ENCODE measurements at regions not wholly inside any gene's neighbourhood (a gene's known extent, or its start where the extent isn't known, plus 50 kb on each side); places are given as distances from the start of the nearest gene placed in this dataset.
"Not testable (repeated sequence)": the region's sequence is repeated elsewhere in the genome, so short reads cannot be mapped to it uniquely, and the experiment has no call there.

GRCh38 chr7:102721-103120 lies 89.7 kb upstream of the FAM20C start:
- no peak for DNase-seq

DNA sequence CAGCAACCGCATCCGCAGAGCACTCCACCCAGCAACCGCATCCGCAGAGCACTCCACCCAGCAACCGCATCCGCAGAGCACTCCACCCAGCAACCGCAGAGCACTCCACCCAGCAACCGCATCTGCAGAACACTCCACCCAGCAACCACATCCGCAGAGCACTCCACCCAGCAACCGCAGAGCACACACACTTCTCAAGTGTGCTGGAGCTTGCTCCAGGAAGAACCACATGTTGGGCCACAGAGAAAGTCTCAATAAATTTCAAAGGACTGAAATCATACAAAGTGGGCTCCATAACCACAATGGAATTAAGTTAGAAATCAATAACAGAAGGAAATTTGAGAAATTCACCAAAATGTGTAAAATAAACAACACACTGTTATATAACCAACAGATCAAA lies 88.4 kb upstream of the FAM20C start:
- not testable (repeated sequence) for DNase-seq

DNA sequence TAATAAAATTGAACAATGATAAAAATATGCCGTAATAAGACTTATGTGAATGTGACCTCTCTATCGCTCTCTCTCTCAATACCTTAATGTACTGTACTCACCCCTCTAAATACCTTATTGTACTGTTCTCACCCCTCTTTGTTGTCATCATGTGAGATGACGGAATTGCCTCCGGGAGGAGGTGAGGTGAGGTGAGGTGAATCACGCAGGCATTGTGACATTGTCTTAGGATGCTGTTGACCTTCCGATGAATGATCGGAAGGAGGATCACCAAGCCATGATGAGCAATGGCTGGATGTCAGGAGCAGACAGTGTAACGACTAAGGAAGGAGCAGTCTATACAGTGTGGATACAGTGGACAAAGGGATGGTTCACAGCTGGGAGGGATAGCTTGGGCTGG lies 87.4 kb upstream of the FAM20C start:
- DNase-seq: no peak

- no peak for DNase-seq
Measured at GRCh38 chr7:106356-106755, 86.0 kb upstream of the FAM20C start.

GRCh38 chr7:107233-107632 lies 85.1 kb upstream of the FAM20C start:
- no peak for DNase-seq

- no peak for DNase-seq
Measured at GRCh38 chr7:107907-108306, 84.5 kb upstream of the FAM20C start.

DNA sequence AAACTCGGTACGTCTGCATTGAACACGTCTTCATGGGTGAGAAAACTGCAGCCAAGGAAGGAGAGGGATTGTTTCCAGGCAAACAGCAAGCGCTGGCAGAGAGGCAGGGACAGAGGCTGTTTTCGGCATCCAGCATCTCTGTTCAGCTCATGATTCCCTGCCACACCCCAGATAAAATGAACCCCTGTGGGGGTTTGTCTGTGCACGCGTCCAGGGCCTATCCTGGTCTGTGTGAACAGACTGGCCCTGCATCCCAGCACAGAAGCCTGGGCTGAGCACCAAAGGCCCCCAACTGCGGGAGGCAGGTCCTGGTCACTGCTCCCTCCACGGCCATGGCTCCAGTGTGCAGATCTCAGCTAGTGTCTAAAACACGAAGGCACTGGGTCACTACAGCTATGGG lies 83.3 kb upstream of the FAM20C start:
- DNase-seq: no peak

DNA sequence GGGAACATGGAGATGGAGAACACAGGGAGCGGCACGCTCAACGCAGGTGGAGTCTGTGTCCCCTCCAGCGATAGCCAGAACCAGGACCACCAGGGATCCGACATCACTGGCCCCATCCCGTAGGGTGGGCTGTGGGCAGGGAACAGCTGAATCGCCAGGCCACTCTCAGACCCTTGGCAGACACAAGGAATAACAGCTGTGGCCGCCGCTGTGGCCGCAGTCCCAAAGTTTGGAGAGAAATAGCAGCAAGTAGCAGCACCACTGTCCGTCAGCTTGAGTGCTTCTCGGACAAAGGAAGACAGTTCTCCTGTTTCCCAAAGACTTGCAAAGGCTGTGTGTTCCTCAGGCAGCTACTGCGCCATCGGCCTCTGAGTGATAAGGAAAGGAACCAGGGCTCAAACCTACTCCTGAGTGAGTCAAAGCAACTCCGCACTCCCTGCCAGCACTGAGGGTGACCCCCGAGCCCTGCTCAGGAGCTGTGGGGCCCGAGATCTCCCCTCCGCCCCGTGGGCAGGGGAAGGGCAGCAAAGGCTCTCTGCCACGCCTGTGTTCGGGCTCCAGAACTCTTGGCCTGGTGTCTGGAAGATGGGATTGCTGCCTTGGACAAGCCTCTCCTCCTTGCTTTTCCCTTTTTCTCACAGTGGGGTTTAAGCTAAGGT lies 82.3 kb upstream of the FAM20C start:
- DNase-seq: no peak

DNA sequence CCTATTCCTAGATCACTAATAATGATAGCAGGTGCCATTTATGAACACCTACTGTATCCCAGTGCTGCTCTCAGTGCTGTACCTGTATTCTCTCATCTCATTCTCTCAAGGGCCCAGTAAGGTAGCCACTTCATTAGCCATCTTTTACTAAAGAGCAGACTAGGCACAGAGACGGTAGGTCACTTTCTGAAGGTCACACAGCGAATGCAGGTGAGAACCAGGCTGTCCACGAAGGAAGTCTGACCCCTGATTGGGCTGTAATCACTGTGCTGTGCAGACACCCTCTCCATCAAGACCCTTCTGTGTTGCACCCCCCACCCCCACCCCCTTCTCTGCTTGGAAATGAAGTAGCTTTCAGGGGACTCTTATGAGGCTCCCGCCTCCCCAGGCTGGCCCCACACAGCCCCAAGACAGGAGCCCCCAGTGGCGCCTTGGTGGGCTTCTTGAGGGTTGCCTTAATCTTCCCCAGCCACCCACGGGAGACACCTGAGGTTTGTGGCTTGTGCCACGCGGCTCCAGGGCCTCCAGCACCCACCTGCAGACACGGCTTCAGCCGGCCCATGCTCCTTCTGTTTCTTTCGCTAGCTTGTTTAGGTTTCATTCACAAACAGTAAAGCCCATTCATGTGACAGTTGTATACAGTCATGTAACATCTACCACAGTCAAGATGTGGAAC lies 81.7 kb upstream of the FAM20C start:
- no peak for DNase-seq

GRCh38 chr7:111591-111990 lies 80.8 kb upstream of the FAM20C start:
- no peak for DNase-seq

DNA sequence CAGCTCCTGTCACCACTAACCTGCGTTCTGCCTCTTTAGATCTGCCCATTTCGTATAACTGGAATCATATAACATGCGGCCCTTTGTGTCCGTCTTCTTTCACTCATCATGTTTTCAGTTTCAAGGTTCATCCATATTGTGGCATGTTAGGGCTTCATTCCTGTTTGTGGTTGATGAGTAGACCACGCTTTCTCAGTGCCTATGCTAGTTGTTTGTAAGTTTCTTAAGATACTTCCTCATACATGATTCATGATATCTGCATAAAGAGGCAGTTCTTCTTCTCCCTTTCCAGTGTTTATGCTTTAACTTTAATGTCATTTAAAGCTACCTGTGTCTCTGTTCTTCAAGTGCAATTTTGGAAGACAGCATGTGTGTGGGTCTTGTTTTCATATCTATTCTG lies 79.5 kb upstream of the FAM20C start:
- no peak for DNase-seq

- no peak for DNase-seq
Measured at GRCh38 chr7:115274-115911, 77.0 kb upstream of the FAM20C start.

DNA sequence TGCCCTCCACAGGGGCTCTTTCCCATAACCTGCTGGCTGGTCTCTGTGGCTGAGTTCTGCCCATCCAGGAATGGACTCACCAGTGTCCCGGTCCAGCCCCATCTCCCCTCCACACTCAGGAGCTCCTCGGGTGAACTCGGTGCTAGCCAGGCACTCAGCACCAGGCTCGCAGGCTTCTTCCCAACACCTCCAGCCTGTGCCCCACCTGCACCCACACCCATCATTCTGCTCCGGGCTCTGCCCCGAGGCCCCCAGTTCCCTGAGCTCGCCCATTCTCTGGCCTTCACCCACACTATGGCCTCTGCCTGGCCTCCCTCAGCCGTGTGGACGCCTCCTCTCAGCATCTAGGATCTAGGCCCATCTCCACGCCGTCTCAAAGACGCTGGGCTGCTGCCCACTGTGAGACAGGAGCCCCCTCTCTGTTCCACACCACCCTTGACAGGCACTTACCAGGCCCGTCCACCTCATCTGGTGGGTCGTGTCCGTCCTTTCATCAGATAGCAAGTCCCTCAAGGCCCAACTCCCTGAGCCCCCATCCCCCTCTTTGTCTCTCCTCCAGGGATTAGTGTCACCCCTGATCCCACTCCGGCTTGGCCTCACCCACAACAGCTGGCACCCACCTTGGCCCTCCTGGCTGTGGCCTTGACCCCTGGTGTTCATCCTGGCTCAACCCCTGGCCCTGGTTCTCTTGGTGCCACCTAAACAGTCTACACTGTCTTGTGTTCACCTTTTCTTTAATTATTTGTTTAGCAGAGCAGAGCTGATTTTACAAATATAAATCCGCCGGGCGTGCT lies 76.0 kb upstream of the FAM20C start:
- no peak for DNase-seq

DNA sequence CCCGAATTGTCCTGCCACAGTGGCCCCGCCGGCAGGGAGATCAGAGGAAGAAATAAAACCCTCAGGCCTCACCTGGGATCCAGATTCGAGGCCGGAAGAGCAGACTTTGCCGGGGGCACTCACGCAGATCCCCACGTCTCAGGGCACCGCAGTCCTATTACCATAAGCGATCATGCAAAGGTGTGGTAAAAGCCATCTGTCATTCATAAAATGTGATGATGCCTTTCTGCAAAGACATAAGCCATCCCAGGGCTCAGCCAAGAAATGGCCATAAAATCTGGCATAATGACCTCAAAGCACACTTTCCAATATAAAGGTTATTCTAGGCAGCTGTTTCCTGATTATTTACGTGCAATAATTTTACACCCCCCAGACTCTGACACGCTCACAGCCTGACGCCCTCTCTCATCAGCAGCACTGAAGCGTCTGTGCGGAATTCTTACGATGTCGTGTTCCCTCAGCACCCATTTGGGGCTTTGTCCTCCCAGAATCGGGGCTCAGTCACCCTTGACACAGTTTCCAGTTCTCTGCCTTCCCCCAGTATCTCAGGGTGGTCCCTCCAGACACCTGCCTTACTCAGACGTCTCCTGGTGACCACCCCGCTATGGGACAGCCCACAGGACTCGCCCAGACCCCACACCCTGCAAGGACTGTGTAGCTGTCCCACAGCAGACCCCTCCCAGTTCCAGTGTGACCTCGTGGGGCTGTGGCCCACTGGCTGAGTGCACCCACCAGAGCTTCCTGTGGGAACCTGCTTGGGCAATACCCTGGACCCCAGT lies 74.3 kb upstream of the FAM20C start:
- DNase-seq: no peak

DNA sequence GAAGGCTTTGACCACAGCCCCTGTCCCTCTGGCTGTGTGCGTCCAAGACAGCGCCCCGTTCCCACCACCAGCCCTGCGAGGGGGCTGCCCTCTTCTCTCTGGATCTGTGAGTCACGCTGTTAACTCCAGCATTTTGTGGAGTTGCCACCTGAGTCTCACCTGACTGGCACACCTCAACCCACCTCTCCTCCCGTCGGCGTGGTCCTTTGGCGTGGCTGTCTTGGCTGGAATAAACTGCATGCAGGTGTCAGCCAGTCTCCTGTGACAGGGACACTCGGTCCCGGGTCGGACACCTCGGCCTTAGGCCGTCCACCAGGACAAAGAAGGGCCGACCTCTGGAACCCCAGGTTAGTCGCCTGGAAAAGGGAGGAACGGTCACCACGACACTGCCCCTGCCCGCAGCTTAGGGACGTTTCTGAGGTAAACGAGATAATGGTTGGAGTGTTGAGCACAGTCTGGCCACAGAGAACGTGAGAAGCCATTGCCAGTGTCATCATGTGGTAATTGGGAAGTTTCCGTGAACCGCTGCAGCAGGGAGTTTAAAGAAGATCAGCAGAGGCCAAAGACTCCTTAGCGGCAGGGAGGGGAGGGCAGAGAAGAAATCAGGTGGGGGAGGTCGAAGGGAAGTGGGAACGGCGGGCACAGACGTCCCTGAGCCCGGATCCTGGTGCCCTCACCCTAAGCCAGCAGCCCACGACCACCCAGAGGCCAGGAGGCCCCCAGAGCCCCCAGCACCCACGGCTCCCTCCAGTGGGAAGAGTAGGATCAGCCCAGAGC lies 73.6 kb upstream of the FAM20C start:
- DNase-seq: no peak

DNA sequence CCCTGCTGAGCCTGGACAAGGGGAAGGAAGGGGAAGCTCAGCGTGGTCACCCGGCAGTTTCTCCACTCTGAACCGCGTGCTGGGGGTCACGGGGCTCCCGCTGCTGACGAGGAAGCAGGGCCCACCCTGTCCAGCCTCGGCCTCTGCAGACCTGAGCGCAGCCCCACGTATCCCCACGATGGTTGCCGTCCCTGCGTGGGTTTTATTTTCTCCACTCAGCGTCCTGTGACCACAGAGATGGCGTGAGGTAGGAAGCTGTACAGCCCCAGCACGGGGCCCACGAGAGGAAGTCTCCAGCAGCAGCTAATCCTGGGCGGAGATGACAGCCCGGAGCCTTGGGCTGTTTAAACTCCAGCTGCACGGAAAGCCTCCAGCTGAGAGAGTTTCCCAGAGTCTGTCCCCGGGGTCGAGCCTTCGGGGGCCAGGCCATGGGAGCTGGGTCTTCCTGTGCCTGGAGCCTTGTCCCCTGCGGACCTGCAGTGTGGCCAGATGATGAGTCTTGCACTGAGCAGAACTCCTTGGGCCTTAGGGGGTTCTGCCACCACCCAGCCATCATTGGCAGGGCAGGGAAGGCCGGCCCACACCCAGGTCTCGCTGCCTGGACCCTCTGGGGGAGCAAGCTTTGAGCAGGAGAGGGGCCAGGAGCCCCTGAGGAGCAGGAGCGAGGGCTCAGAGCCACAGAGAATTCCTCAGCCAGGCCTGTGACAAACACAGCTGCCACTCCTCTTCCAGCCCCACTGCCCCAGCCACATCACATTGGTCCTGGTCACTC lies 72.8 kb upstream of the FAM20C start:
- no peak for DNase-seq

DNA sequence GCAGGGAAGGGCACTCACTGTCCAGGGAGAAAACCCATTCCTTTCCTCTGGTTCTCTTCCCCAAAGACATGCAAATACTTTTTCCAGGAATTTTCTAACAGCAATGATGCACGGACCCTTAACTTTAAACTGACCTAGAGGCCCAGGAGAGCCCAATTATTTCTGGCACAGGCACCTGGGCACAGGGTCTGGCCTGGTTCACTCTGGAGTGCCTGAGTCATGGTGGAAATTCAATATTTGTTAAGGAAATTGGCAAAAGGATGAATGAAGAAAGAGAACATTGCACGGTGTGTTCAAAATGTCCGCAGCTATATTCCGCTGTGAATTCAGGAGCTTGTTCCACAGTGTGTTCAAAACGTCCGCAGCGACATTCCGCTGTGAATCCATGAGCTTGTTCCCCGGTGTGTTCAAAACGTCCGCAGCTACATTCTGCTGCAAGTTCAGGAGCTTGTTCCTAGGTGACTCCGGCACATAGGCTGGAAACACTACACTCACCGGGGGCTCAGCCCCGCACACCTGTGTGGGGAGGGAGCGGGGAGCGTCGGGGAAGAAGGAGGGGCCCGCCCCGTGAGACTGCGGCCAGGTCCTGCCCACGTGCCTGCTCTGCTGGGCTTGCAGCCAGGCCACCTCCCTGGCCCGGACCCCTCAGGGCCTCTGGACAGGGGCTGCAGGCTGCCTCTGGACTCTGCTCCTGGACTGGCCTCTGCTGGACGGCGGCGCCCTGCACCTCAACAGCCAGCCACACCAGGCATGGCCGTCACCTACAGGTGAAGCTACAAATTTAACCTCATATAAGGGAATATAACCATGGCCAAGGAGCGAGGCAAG lies 72.0 kb upstream of the FAM20C start:
- DNase-seq: no peak

DNA sequence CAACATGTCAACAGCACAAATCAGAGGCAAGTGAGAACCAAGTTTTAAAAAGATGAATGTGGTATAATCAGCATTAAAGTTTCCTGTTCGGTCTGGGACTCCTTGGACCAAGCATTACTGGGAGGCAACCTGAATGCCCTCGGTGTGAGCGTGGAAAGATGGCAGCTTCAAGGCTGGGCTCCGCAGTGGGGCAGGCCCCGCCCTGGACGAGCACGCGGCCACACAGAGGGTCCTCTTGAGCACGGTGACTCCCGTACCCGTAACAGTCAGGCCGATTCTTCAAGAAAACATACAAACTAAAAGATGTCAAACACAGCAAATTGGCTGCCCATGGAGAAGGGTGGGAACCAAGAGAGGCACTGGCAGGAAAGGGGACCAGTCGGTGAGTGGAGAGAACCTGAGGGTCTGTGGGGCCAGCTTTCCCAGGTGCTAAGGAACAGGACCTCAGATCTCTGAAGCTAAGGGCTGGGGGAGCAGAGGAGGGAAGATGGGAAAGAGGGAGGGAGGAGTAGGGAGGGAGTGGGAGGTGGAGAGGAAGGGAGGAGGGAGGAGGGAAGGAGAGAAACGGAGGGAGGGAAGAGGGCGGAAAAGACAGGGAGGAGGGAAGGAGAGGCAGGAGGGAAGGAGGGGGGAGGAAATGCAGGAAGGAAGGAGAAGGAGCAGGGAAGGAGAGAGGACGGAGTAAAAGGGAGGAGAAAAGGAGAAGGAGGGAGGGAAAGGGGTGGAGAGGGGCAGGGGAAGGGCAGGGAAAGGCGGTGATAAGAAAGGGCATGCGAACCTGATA lies 71.2 kb upstream of the FAM20C start:
- DNase-seq: no peak

GRCh38 chr7:123237-123636 lies 69.1 kb upstream of the FAM20C start:
- DNase-seq: no peak

All from NCI-H1105 treated with DMSO at 0.1 percent for 48 hours (cell line).